HepG2 (cell line): ENCODE measurements at regions not wholly inside any gene's neighbourhood (a gene's known extent, or its start where the extent isn't known, plus 50 kb on each side); places are given as distances from the start of the nearest gene placed in this dataset.

ENCODE experiments used
- ATAC-seq: fragments of 200-7000 bp; cut with Tn5 transposase; 3 replicates; pipeline ENCODE4 v1.9.1; 2020; ENCODE audit warnings: mild to moderate bottlenecking, moderate library complexity
- BruUV-seq: library from RNA; stranded (reverse); fragments of 400-500 nt; replicated peaks from 2 replicates; lab custom pipeline; 2021; lab: Mats Ljungman, UMichigan
- CTCF ChIA-PET: fragments of 300-600 bp; formaldehyde crosslinking; extraction: SDS; loops from one replicate; lab custom pipeline; 2021; ENCODE audit warnings: low total read pairs, inconsistent platforms, low intra/inter-chr PET ratio; lab: Yijun Ruan, JAX
- POLR2A ChIA-PET: fragments of 350-600 bp; sonication (Branson Sonifier 250); formaldehyde crosslinking; loops from one replicate; lab custom pipeline; 2020; ENCODE audit warnings: antibody characterized with exemption, inconsistent platforms; lab: Yijun Ruan, JAX
- DNase-seq: peaks from one replicate; pipeline ENCODE4 v3.0.0-alpha.2; 2015; ENCODE audit warnings: low spot score
- FAIRE-seq: peaks from 3 replicates; lab custom pipeline; 2011; peaks lifted over from hg19 to GRCh38; lab: Jason Lieb, UNC
- H2AFZ ChIP-seq: one replicate; pipeline ENCODE4 v1.6.1; 2011; ENCODE audit warnings: low read length, inconsistent platforms
- H3K27ac ChIP-seq: fragments of 300-600 bp; 3 replicates; pipeline ENCODE4 v1.8.0; 2011; ENCODE audit warnings: mixed run types, mild to moderate bottlenecking, mixed read lengths, low read length, inconsistent platforms; ENCODE audit not compliant: insufficient read depth; ENCODE audit errors: extremely low read length
- H3K27me3 ChIP-seq, 2 experiments: fragments of 200-600 bp in 1 of 2; 2 replicates in 1 of 2; 3 replicates in 1 of 2; pipeline versions ENCODE4 v1.6.0 to v1.8.0; 2011; ENCODE audit warnings: low read length in 2 of 2, mild to moderate bottlenecking in 2 of 2, moderate library complexity in 2 of 2, inconsistent platforms in 1 of 2; ENCODE audit not compliant: insufficient read depth in 2 of 2, control insufficient read depth in 1 of 2
- H3K36me3 ChIP-seq, 2 experiments: fragments of 200-600 bp in 1 of 2; replicated peaks in 1 of 2; 2 replicates in 1 of 2; 3 replicates in 1 of 2; pipeline versions ENCODE4 v1.5.1 to v1.8.0; 2011; ENCODE audit warnings: low read length in 2 of 2, inconsistent platforms in 1 of 2; ENCODE audit not compliant: insufficient read depth in 2 of 2, control insufficient read depth in 1 of 2
- H3K4me1 ChIP-seq: 2 replicates; pipeline ENCODE4 v1.5.1; 2012; ENCODE audit warnings: low read length, inconsistent platforms; ENCODE audit not compliant: insufficient read depth
- H3K4me2 ChIP-seq: 2 replicates; pipeline ENCODE4 v1.6.0; 2011; ENCODE audit warnings: low read depth, low read length, inconsistent platforms
- H3K4me3 ChIP-seq, 3 experiments: fragments of 200-600 bp in 1 of 3; sonication (generic), shearing (Covaris generic) in 1 of 3; replicated peaks in 1 of 3; 2 replicates each; pipeline ENCODE4 v1.5.1; 2011 to 2016; ENCODE audit warnings: low read length in 3 of 3, inconsistent platforms in 2 of 3, low read depth in 2 of 3, mild to moderate bottlenecking in 2 of 3, control low read depth in 1 of 3, mixed read lengths in 1 of 3; ENCODE audit not compliant: insufficient read depth in 1 of 3
- H3K79me2 ChIP-seq: one replicate; pipeline ENCODE4 v1.6.1; 2011; ENCODE audit warnings: low read length, inconsistent platforms; ENCODE audit not compliant: insufficient read depth
- H3K9ac ChIP-seq: 2 replicates; pipeline ENCODE4 v1.6.0; 2011; ENCODE audit warnings: mild to moderate bottlenecking, low read depth, low read length, inconsistent platforms; ENCODE audit not compliant: insufficient read depth
- H3K9me3 ChIP-seq: 2 replicates; pipeline ENCODE4 v1.5.1; 2012; ENCODE audit warnings: mild to moderate bottlenecking, low read length
- H4K20me1 ChIP-seq: 2 replicates; pipeline ENCODE4 v1.6.0; 2011; ENCODE audit warnings: inconsistent platforms, mild to moderate bottlenecking, low read length, moderate library complexity; ENCODE audit not compliant: insufficient read depth
- ZNF562 ChIP-seq: sonication (generic); formaldehyde crosslinking; IDR thresholded peaks from 2 replicates; pipeline ENCODE4 v1.8.0; 2022; ENCODE audit warnings: missing genetic modification reagents, borderline replicate concordance
- ZNF574 ChIP-seq: sonication (generic); formaldehyde crosslinking; IDR thresholded peaks from 2 replicates; pipeline ENCODE4 v1.4.0; 2020; ENCODE audit warnings: missing genetic modification reagents
- ZNF605 ChIP-seq: sonication (generic); formaldehyde crosslinking; IDR thresholded peaks from 2 replicates; pipeline ENCODE4 v1.8.0; 2022; ENCODE audit warnings: mild to moderate bottlenecking, missing genetic modification reagents
- ZNF747 ChIP-seq: sonication (generic); formaldehyde crosslinking; IDR thresholded peaks from 2 replicates; pipeline ENCODE4 v1.8.1; 2023; ENCODE audit warnings: missing genetic modification reagents, mild to moderate bottlenecking, borderline replicate concordance
- WGBS: methylation state at CpG from one replicate; pipeline ENCODE4 v1.1.6; 2017; ENCODE audit warnings: low lambda C conversion rate; 5-methylcytosine and 5-hydroxymethylcytosine counted together
- in situ Hi-C: cut with HindIII; loops from 2 replicates; pipeline ENCODE4 v1.10.0; 2017; ENCODE audit warnings: low pct_unique_long_range_greater_than_20kb; ENCODE audit not compliant: extremely low pct_ligation_motif_present
- intact Hi-C: fragments of 100-400 bp; cut with micrococcal nuclease; formaldehyde crosslinking; loops from one replicate; pipeline ENCODE4 v1.10.0; 2022; ENCODE audit not compliant: unreplicated experiment
- TF ChIP-seq, protein P1 (sequence below): sonication (generic); formaldehyde crosslinking; IDR thresholded peaks from 2 replicates; pipeline ENCODE4 v1.9.0; 2021; ENCODE audit warnings: missing genetic modification reagents, mild to moderate bottlenecking, borderline replicate concordance

GRCh38 chr11:83367745-83368144 is 81.6 kb upstream of the CCDC90B start:
- 65% methylated on average over 7 of the region's 7 CpGs for WGBS
- in situ Hi-C loops (no loop called here), intact Hi-C loops (no loop called here)
- Histone ChIP-seq H3K9me3 (peaks cover 18% of the 10 kb centered on the region), H3K4me2 (no peak overlapping the region), H3K4me1 (no peaks in the 10 kb centered on the region), H3K79me2 (no peaks in the 10 kb centered on the region), H2AFZ (no peak overlapping the region), H3K4me3 (no peak overlapping the region), H4K20me1 (no peaks in the 10 kb centered on the region), H3K36me3 (no peaks in the 10 kb centered on the region), H3K27ac (no peak overlapping the region), H3K27me3 (no peaks in the 10 kb centered on the region; a peak in 1 of 5 replicates), H3K9ac (no peak overlapping the region)
- no peak for DNase-seq
- no peak for FAIRE-seq
- TF ChIP-seq ZNF605 (no peak), ZNF574 (CRISPR knock-in tag) (no peak), ZNF747 (CRISPR knock-in tag) (no peak), ZNF562 (CRISPR knock-in tag) (peak; percentile 72; the same call in 1 of the 2 replicates)
- TF ChIP-seq, protein P1, sequence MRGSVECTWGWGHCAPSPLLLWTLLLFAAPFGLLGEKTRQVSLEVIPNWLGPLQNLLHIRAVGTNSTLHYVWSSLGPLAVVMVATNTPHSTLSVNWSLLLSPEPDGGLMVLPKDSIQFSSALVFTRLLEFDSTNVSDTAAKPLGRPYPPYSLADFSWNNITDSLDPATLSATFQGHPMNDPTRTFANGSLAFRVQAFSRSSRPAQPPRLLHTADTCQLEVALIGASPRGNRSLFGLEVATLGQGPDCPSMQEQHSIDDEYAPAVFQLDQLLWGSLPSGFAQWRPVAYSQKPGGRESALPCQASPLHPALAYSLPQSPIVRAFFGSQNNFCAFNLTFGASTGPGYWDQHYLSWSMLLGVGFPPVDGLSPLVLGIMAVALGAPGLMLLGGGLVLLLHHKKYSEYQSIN (CRISPR knock-in tag), result no peak
- POLR2A ChIA-PET, result no interaction called here
- no TSS peak for BruUV-seq
- no peak for ATAC-seq
- CTCF ChIA-PET, result no interaction called here
